ENCODE measurements at regions not wholly inside any gene's neighbourhood (a gene's known extent, or its start where the extent isn't known, plus 50 kb on each side); places are given as distances from the start of the nearest gene placed in this dataset.

- H3K9ac ChIP-seq (ENCODE audit: insufficient read length), result no peak overlapping the region
- H3K36me3 ChIP-seq (ENCODE audit: insufficient read depth, low read length), result no peaks in the 10 kb centered on the region
- H3K9me3 ChIP-seq (ENCODE audit: low read depth, low read length), result no peaks in the 10 kb centered on the region
- no peak overlapping the region for H3K27ac ChIP-seq
- no peak overlapping the region for H3K4me3 ChIP-seq
- TF ChIP-seq POLR2AphosphoS5 (IDR thresholded peaks at IDR 0.05; ENCODE audit: borderline replicate concordance, low read depth, low read length), result no peak
- no peak for TF ChIP-seq FOXP2 (optimal IDR thresholded peaks at IDR 0.05; ENCODE audit: control extremely low read depth, extremely low read length, insufficient read depth)
- TF ChIP-seq EZH2 (IDR thresholded peaks at IDR 0.05), result no peak
- DNase-seq (ENCODE audit: low read depth, low spot score), result no peak
Observed at GRCh38 chr1:37261129-37261528, 213.3 kb upstream of the ZC3H12A start.

GRCh38 chr1:37262439-37263170 is 211.8 kb upstream of the ZC3H12A start:
- no peak overlapping the region for H3K27ac ChIP-seq
- H3K9me3 ChIP-seq (ENCODE audit: low read depth, low read length), result no peaks in the 10 kb centered on the region
- no peaks in the 10 kb centered on the region for H3K36me3 ChIP-seq (ENCODE audit: insufficient read depth, low read length)
- no peak overlapping the region for H3K4me3 ChIP-seq
- H3K9ac ChIP-seq (ENCODE audit: insufficient read length), result no peak overlapping the region
- TF ChIP-seq POLR2AphosphoS5 (IDR thresholded peaks at IDR 0.05; ENCODE audit: borderline replicate concordance, low read depth, low read length), result no peak
- no peak for TF ChIP-seq FOXP2 (optimal IDR thresholded peaks at IDR 0.05; ENCODE audit: control extremely low read depth, extremely low read length, insufficient read depth)
- no peak for TF ChIP-seq EZH2 (IDR thresholded peaks at IDR 0.05)
- no peak for DNase-seq (ENCODE audit: low read depth, low spot score)

GRCh38 chr1:37265156-37265555 is 209.2 kb upstream of the ZC3H12A start:
- H3K9me3 ChIP-seq (ENCODE audit: low read depth, low read length), result no peaks in the 10 kb centered on the region
- no peaks in the 10 kb centered on the region for H3K36me3 ChIP-seq (ENCODE audit: insufficient read depth, low read length)
- no peak for DNase-seq (ENCODE audit: low read depth, low spot score)
- no peak overlapping the region for H3K9ac ChIP-seq (ENCODE audit: insufficient read length)
- TF ChIP-seq POLR2AphosphoS5 (IDR thresholded peaks at IDR 0.05; ENCODE audit: borderline replicate concordance, low read depth, low read length) (no peak), FOXP2 (optimal IDR thresholded peaks at IDR 0.05; ENCODE audit: control extremely low read depth, extremely low read length, insufficient read depth) (no peak), EZH2 (IDR thresholded peaks at IDR 0.05) (no peak)
- no peak overlapping the region for H3K4me3 ChIP-seq
- H3K27ac ChIP-seq, result no peak overlapping the region

- Histone ChIP-seq H3K27ac (no peak overlapping the region), H3K4me3 (no peak overlapping the region), H3K36me3 (ENCODE audit: insufficient read depth, low read length) (no peaks in the 10 kb centered on the region), H3K9ac (ENCODE audit: insufficient read length) (no peak overlapping the region), H3K9me3 (ENCODE audit: low read depth, low read length) (no peaks in the 10 kb centered on the region)
- DNase-seq (ENCODE audit: low read depth, low spot score), result no peak
- no peak for TF ChIP-seq POLR2AphosphoS5 (IDR thresholded peaks at IDR 0.05; ENCODE audit: borderline replicate concordance, low read depth, low read length)
- TF ChIP-seq EZH2 (IDR thresholded peaks at IDR 0.05), result no peak
- no peak for TF ChIP-seq FOXP2 (optimal IDR thresholded peaks at IDR 0.05; ENCODE audit: control extremely low read depth, extremely low read length, insufficient read depth)
Observed at GRCh38 chr1:37265786-37266667, 208.4 kb upstream of the ZC3H12A start.

- Histone ChIP-seq H3K4me3 (no peak overlapping the region), H3K9ac (ENCODE audit: insufficient read length) (no peak overlapping the region), H3K27ac (no peak overlapping the region), H3K36me3 (ENCODE audit: insufficient read depth, low read length) (no peaks in the 10 kb centered on the region), H3K9me3 (ENCODE audit: low read depth, low read length) (no peaks in the 10 kb centered on the region)
- TF ChIP-seq POLR2AphosphoS5 (IDR thresholded peaks at IDR 0.05; ENCODE audit: borderline replicate concordance, low read depth, low read length), result no peak
- no peak for TF ChIP-seq FOXP2 (optimal IDR thresholded peaks at IDR 0.05; ENCODE audit: control extremely low read depth, extremely low read length, insufficient read depth)
- TF ChIP-seq EZH2 (IDR thresholded peaks at IDR 0.05), result no peak
- peak; percentile 10 for DNase-seq (ENCODE audit: low read depth, low spot score)
Observed at GRCh38 chr1:37267111-37267835, 207.1 kb upstream of the ZC3H12A start.

GRCh38 chr1:37270639-37271038 is 203.7 kb upstream of the ZC3H12A start:
- no peaks in the 10 kb centered on the region for H3K36me3 ChIP-seq (ENCODE audit: insufficient read depth, low read length)
- H3K4me3 ChIP-seq, result no peak overlapping the region
- TF ChIP-seq POLR2AphosphoS5 (IDR thresholded peaks at IDR 0.05; ENCODE audit: borderline replicate concordance, low read depth, low read length) (no peak), FOXP2 (optimal IDR thresholded peaks at IDR 0.05; ENCODE audit: control extremely low read depth, extremely low read length, insufficient read depth) (no peak), EZH2 (IDR thresholded peaks at IDR 0.05) (no peak)
- no peaks in the 10 kb centered on the region for H3K9me3 ChIP-seq (ENCODE audit: low read depth, low read length)
- H3K27ac ChIP-seq, result no peak overlapping the region
- no peak for DNase-seq (ENCODE audit: low read depth, low spot score)
- no peak overlapping the region for H3K9ac ChIP-seq (ENCODE audit: insufficient read length)

GRCh38 chr1:37272626-37273025 is 201.8 kb upstream of the ZC3H12A start:
- Histone ChIP-seq H3K9me3 (ENCODE audit: low read depth, low read length) (no peaks in the 10 kb centered on the region), H3K4me3 (no peak overlapping the region), H3K9ac (ENCODE audit: insufficient read length) (no peak overlapping the region), H3K36me3 (ENCODE audit: insufficient read depth, low read length) (no peaks in the 10 kb centered on the region), H3K27ac (no peak overlapping the region)
- no peak for DNase-seq (ENCODE audit: low read depth, low spot score)
- TF ChIP-seq EZH2 (IDR thresholded peaks at IDR 0.05) (no peak), FOXP2 (optimal IDR thresholded peaks at IDR 0.05; ENCODE audit: control extremely low read depth, extremely low read length, insufficient read depth) (no peak), POLR2AphosphoS5 (IDR thresholded peaks at IDR 0.05; ENCODE audit: borderline replicate concordance, low read depth, low read length) (no peak)

- DNase-seq (ENCODE audit: low read depth, low spot score), result no peak
- no peak overlapping the region for H3K9ac ChIP-seq (ENCODE audit: insufficient read length)
- H3K36me3 ChIP-seq (ENCODE audit: insufficient read depth, low read length), result no peaks in the 10 kb centered on the region
Observed at GRCh38 chr1:37274486-37274885, 199.9 kb upstream of the ZC3H12A start.

More at GRCh38 chr1:37274486-37274885, 199.9 kb upstream of the ZC3H12A start:
- no peak overlapping the region for H3K27ac ChIP-seq
- TF ChIP-seq EZH2 (IDR thresholded peaks at IDR 0.05), result no peak
- TF ChIP-seq FOXP2 (optimal IDR thresholded peaks at IDR 0.05; ENCODE audit: control extremely low read depth, extremely low read length, insufficient read depth), result no peak
- no peak for TF ChIP-seq POLR2AphosphoS5 (IDR thresholded peaks at IDR 0.05; ENCODE audit: borderline replicate concordance, low read depth, low read length)
- no peak overlapping the region for H3K4me3 ChIP-seq
- no peaks in the 10 kb centered on the region for H3K9me3 ChIP-seq (ENCODE audit: low read depth, low read length)
